ENCODE measurements at regions not wholly inside any gene's neighbourhood (a gene's known extent, or its start where the extent isn't known, plus 50 kb on each side); places are given as distances from the start of the nearest gene placed in this dataset.

- TF ChIP-seq, protein P1, sequence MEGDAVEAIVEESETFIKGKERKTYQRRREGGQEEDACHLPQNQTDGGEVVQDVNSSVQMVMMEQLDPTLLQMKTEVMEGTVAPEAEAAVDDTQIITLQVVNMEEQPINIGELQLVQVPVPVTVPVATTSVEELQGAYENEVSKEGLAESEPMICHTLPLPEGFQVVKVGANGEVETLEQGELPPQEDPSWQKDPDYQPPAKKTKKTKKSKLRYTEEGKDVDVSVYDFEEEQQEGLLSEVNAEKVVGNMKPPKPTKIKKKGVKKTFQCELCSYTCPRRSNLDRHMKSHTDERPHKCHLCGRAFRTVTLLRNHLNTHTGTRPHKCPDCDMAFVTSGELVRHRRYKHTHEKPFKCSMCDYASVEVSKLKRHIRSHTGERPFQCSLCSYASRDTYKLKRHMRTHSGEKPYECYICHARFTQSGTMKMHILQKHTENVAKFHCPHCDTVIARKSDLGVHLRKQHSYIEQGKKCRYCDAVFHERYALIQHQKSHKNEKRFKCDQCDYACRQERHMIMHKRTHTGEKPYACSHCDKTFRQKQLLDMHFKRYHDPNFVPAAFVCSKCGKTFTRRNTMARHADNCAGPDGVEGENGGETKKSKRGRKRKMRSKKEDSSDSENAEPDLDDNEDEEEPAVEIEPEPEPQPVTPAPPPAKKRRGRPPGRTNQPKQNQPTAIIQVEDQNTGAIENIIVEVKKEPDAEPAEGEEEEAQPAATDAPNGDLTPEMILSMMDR (IDR thresholded peaks at IDR 0.05; ENCODE audit: extremely low read depth in 1 of 2, insufficient read depth in 1 of 2, low read depth in 1 of 2, low read length in 2 of 2) = no peak
- TF ChIP-seq GATA2 (IDR thresholded peaks at IDR 0.05; ENCODE audit: insufficient read depth, insufficient read length, low read depth, low read length) (no peak), EZH2 (IDR thresholded peaks at IDR 0.05; ENCODE audit: borderline replicate concordance, low read depth, low read length, severe bottlenecking) (no peak), POLR2A (IDR thresholded peaks at IDR 0.05; ENCODE audit: low read depth, low read length) (no peak)
These were observed 98.0 kb downstream of the JCAD start for GRCh38 chr10:29961351-29961750.

Measured in endothelial cell of umbilical vein (primary cell).